Bronchial epithelial cell (primary cell): ENCODE measurements at regions not wholly inside any gene's neighbourhood (a gene's known extent, or its start where the extent isn't known, plus 50 kb on each side); places are given as distances from the start of the nearest gene placed in this dataset.

Experiments used
- DNase-seq: peaks from one replicate; pipeline ENCODE4 v3.0.0-alpha.2; 2010; ENCODE audit warnings: low read depth
- FAIRE-seq: peaks from 2 replicates; lab custom pipeline; 2011; peaks lifted over from hg19 to GRCh38; lab: Jason Lieb, UNC
- H3K27me3 ChIP-seq: 2 replicates; pipeline ENCODE4 v1.5.1; 2011; ENCODE audit warnings: low read length; ENCODE audit not compliant: control insufficient read depth, insufficient read depth
- H3K36me3 ChIP-seq: 2 replicates; pipeline ENCODE4 v1.5.1; 2011; ENCODE audit warnings: low read length; ENCODE audit not compliant: control insufficient read depth, insufficient read depth
- H3K4me3 ChIP-seq: 2 replicates; pipeline ENCODE4 v1.5.1; 2011; ENCODE audit warnings: mild to moderate bottlenecking, low read depth, low read length, control low read depth
- TF ChIP-seq, protein P1 (sequence below): IDR thresholded peaks from 2 replicates; pipeline ENCODE4 v1.5.1; 2011; ENCODE audit warnings: mild to moderate bottlenecking, moderate library complexity, low read length, control low read depth, inconsistent platforms; ENCODE audit not compliant: insufficient read depth, severe bottlenecking

DNA sequence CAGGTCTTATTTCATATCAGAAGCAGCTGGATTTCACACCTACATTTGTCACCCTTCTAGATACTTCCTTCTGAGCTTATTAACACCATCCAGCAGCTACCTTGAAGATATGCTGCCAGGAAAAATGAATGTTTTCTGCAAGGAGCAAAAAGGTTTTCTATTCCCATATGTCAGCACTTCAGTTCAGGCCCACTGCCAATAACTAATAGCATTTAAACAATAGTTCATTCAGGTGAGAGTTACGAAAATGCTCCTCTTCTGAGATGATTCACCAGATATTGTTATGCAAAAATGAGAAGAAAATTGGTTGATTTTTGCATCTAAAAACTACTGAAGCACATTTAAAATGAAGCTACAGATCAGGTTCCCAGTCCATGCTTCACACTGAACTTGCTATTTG lies 56.4 kb upstream of the ISL1 start:
- DNase-seq (peak; percentile 20), FAIRE-seq (no peak)
- Histone ChIP-seq H3K36me3 (no peaks in the 10 kb centered on the region), H3K27me3 (no peaks in the 10 kb centered on the region), H3K4me3 (no peak overlapping the region)
- TF ChIP-seq, protein P1, sequence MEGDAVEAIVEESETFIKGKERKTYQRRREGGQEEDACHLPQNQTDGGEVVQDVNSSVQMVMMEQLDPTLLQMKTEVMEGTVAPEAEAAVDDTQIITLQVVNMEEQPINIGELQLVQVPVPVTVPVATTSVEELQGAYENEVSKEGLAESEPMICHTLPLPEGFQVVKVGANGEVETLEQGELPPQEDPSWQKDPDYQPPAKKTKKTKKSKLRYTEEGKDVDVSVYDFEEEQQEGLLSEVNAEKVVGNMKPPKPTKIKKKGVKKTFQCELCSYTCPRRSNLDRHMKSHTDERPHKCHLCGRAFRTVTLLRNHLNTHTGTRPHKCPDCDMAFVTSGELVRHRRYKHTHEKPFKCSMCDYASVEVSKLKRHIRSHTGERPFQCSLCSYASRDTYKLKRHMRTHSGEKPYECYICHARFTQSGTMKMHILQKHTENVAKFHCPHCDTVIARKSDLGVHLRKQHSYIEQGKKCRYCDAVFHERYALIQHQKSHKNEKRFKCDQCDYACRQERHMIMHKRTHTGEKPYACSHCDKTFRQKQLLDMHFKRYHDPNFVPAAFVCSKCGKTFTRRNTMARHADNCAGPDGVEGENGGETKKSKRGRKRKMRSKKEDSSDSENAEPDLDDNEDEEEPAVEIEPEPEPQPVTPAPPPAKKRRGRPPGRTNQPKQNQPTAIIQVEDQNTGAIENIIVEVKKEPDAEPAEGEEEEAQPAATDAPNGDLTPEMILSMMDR, result no peak
